ENCODE measurements at regions not wholly inside any gene's neighbourhood (a gene's known extent, or its start where the extent isn't known, plus 50 kb on each side); places are given as distances from the start of the nearest gene placed in this dataset.
"Not testable (repeated sequence)": the region's sequence is repeated elsewhere in the genome, so short reads cannot be mapped to it uniquely, and the experiment has no call there.

DNA sequence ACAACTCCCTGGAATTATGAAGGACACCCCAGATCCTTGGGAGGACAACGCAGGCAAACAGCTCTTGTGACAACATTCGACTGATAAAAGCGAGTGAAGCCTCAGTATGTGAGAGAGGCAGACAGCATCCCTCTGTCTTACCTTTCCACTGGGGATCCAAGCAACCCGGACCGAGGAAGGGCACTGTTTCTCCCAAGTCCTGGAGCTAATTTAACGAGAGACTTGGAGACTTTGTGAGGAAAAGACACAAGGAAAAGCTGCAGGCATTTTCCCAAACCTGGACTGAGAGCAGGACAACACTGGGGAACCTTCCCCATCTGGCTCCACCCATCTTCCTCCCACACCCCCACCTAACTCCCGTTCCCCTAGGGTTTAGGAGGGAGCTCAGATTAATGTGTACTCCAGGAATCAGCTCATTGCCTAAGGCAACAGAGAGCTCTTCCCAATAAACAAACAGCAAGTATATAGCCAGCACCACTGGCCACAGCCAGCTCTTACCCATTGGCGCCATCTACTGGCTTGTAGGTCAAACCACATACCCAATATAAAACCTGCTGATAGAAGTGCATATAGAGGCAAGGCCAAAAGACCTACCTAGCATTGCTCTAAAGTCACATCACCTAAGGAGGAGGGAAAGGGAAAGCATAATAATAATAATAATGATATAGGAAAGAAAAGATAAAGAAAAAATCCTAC lies 76.7 kb upstream of the NEK3 start:
- TF ChIP-seq, protein P1, sequence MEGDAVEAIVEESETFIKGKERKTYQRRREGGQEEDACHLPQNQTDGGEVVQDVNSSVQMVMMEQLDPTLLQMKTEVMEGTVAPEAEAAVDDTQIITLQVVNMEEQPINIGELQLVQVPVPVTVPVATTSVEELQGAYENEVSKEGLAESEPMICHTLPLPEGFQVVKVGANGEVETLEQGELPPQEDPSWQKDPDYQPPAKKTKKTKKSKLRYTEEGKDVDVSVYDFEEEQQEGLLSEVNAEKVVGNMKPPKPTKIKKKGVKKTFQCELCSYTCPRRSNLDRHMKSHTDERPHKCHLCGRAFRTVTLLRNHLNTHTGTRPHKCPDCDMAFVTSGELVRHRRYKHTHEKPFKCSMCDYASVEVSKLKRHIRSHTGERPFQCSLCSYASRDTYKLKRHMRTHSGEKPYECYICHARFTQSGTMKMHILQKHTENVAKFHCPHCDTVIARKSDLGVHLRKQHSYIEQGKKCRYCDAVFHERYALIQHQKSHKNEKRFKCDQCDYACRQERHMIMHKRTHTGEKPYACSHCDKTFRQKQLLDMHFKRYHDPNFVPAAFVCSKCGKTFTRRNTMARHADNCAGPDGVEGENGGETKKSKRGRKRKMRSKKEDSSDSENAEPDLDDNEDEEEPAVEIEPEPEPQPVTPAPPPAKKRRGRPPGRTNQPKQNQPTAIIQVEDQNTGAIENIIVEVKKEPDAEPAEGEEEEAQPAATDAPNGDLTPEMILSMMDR (IDR thresholded peaks at IDR 0.05; ENCODE audit: low read depth, low read length, missing control alignments), result peak; percentile 57
- H3K27me3 ChIP-seq (replicated peaks); H3K27ac ChIP-seq; H3K36me3 ChIP-seq (replicated peaks); in situ Hi-C loops (cut with HindIII; ENCODE audit: low pct_ligation_motif_present, low sequenced_read_pairs); H3K4me3 ChIP-seq (ENCODE audit: low read depth, low read length): not testable (repeated sequence)
- DNase-seq, result peak; percentile 45

DNA sequence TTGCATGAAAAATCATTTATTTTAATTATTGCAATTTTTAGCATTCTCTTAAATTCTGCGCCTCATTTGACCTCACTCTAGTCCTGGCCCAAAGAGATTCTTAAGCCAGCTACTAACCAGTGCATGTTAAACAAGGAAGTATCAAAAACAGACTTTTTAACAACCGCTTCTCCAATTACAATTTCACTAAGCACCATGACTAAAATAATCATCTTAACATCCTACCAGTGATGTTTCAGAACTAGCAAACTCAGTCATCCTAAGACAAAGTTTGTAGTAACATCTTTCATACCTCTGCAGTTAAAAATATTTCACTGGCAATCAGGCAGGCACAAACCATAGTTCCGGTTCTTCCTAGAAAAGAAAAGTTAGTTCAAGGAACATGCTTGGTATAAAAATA lies 75.5 kb upstream of the NEK3 start:
- H3K4me3 ChIP-seq (ENCODE audit: low read depth, low read length); in situ Hi-C loops (cut with HindIII; ENCODE audit: low pct_ligation_motif_present, low sequenced_read_pairs); DNase-seq: not testable (repeated sequence)

DNA sequence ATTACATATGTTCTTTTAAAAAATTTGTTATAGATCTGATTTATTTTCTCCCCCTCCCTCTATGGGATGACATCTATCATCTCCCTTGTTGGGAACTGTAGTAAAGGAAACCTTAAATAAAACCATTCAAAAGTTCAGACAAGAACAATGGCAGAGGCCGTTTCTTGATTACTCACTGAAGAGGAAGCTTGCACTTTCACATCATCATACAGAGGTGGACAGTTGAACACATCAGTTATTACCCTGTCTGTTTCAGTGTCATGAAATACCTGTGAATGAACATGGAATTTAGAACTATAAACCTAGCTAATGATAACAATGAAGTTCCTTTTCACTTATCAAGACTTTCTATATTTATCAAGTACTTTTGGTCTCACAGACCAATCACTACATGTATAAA lies 63.7 kb upstream of the NEK3 start:
- in situ Hi-C loops (cut with HindIII; ENCODE audit: low pct_ligation_motif_present, low sequenced_read_pairs); DNase-seq; H3K4me3 ChIP-seq (ENCODE audit: low read depth, low read length); H3K36me3 ChIP-seq (replicated peaks); H3K27ac ChIP-seq; H3K27me3 ChIP-seq (replicated peaks): not testable (repeated sequence)

More for the DNA sequence above, 75.5 kb upstream of the NEK3 start:
- not testable (repeated sequence) for H3K36me3 ChIP-seq (replicated peaks); H3K27ac ChIP-seq; H3K27me3 ChIP-seq (replicated peaks)

DNA sequence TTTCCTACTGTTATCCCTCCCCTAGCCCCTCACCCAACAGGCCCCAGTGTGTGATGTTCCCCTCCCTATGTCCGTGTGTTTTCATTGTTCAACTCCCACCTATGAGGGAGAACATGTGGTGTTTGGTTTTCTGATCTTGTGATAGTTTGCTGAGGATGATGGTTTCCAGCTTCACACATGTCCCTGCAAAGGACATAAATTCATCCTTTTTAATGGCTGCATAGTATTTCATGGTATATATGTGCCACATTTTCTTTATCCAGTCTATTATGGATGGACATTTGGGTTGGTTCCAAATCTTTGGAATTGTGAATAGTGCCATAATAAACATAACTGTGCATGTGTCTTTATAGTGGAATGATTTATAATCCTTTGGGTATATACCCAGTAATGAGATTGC lies 54.5 kb upstream of the NEK3 start:
- H3K36me3 ChIP-seq (replicated peaks); DNase-seq; H3K27ac ChIP-seq; H3K4me3 ChIP-seq (ENCODE audit: low read depth, low read length); in situ Hi-C loops (cut with HindIII; ENCODE audit: low pct_ligation_motif_present, low sequenced_read_pairs); H3K27me3 ChIP-seq (replicated peaks): not testable (repeated sequence)

DNA sequence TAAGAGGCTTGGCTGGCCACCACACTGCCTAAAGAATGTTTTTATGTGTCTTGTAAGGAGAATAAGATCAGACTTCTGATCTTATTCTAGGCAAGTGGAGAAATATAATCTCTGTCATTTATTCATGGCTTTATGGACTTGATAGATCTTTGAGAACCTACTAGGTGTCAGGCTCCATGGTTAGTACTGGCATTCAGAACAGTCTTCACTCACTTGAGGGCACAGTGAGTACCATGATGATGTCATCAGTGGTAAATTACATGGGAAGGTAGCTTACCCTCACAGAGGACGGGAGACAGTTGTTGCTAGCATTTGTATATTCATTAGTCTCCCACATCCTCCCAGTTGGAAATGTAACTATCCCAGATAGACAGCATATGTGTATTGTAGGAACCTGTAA lies 53.5 kb upstream of the NEK3 start:
- in situ Hi-C loops (cut with HindIII; ENCODE audit: low pct_ligation_motif_present, low sequenced_read_pairs); H3K27me3 ChIP-seq (replicated peaks); H3K4me3 ChIP-seq (ENCODE audit: low read depth, low read length); DNase-seq; H3K36me3 ChIP-seq (replicated peaks); H3K27ac ChIP-seq: not testable (repeated sequence)

DNA sequence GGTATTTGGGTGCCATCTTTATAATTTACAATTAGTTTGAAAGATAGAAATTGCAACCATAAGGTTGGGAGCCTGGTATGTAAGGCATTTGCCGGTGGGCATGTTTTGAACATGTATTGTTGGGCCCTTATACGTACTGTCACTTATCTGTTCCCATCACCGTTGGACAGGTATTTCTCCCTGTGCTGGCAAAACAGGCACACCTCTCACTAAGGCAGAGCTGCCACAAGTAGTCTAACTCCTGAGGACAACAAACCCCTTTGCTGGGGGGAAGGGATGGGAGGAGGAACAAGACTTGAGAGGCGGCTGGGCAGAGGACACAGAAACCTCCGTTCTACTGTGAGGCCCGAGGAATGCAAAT lies 52.0 kb upstream of the NEK3 start:
- H3K27me3 ChIP-seq (replicated peaks); in situ Hi-C loops (cut with HindIII; ENCODE audit: low pct_ligation_motif_present, low sequenced_read_pairs); DNase-seq; H3K4me3 ChIP-seq (ENCODE audit: low read depth, low read length); H3K36me3 ChIP-seq (replicated peaks); H3K27ac ChIP-seq: not testable (repeated sequence)

DNA sequence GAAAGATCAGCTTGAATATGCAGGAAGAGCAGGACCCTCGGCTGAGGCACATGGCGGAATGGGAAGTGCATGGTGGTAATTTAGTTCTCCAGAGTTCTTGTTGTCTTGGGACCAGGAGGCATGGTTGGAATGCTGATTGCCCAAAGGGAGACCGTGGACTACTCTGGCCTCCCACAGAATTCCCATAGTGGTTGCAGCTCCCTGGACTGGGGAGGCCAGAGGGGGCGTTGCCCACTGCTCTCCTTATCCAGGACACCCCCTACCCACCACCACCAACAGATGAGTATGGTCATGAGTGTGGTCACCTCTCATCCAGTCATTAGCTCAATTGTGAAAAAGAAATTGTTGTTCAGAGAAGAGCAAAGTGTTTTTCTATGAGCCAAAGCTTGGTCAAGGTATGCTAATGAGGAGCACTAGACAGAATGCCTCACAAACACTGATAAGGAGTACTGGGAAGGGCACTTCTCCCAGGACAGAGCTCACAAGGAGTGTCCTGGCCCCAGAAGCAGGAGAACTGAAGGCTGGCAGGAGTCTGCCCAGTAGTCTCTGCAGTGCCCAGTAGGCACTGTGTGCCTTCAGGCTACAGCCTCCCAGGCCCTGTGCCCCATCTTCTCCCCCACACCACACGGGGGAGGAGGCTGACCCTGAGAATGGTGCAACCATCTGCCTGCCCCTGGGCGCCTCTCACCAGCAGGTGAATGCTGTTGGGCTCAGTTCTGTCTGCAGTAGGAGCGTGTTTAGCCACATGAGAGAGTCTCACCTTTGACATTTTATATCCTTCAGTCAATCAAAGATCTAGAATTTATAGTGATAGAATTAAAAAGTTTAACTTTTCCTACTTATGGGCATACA lies 51.4 kb upstream of the NEK3 start:
- DNase-seq; in situ Hi-C loops (cut with HindIII; ENCODE audit: low pct_ligation_motif_present, low sequenced_read_pairs); H3K36me3 ChIP-seq (replicated peaks); H3K27me3 ChIP-seq (replicated peaks); H3K27ac ChIP-seq; H3K4me3 ChIP-seq (ENCODE audit: low read depth, low read length): not testable (repeated sequence)

All from brain microvascular endothelial cell (primary cell).